HepG2 (cell line): ENCODE measurements at regions not wholly inside any gene's neighbourhood (a gene's known extent, or its start where the extent isn't known, plus 50 kb on each side); places are given as distances from the start of the nearest gene placed in this dataset.

Experiments
- IRF1 ChIP-seq: sonication (generic); formaldehyde crosslinking; IDR thresholded peaks from 2 replicates; pipeline ENCODE4 v1.4.0; 2020; ENCODE audit warnings: low read depth, mild to moderate bottlenecking, missing genetic modification reagents
- LRRFIP1 ChIP-seq: sonication (generic); formaldehyde crosslinking; conservative IDR thresholded peaks from 2 replicates; pipeline ENCODE4 v1.4.0; 2020; ENCODE audit warnings: missing genetic modification reagents
- MYNN ChIP-seq: sonication (generic); formaldehyde crosslinking; IDR thresholded peaks from 2 replicates; pipeline ENCODE4 v1.4.0; 2020; ENCODE audit warnings: mild to moderate bottlenecking, low read depth, missing genetic modification reagents
- PHF21A ChIP-seq: sonication (generic); formaldehyde crosslinking; IDR thresholded peaks from 2 replicates; pipeline ENCODE4 v1.5.0; 2020; ENCODE audit warnings: mild to moderate bottlenecking, missing genetic modification reagents
- WIZ ChIP-seq: sonication (generic); formaldehyde crosslinking; IDR thresholded peaks from 2 replicates; pipeline ENCODE4 v1.5.1; 2020; ENCODE audit warnings: mild to moderate bottlenecking, missing genetic modification reagents
- ZBTB21 ChIP-seq: sonication (generic); formaldehyde crosslinking; IDR thresholded peaks from 2 replicates; pipeline ENCODE4 v1.4.0; 2020; ENCODE audit warnings: missing genetic modification reagents
- ZNF124 ChIP-seq: sonication (generic); formaldehyde crosslinking; IDR thresholded peaks from 2 replicates; pipeline ENCODE4 v1.4.0; 2020; ENCODE audit warnings: missing genetic modification reagents
- ZNF280B ChIP-seq: sonication (generic); formaldehyde crosslinking; IDR thresholded peaks from 2 replicates; pipeline ENCODE4 v1.5.0; 2020; ENCODE audit warnings: missing genetic modification reagents, mild to moderate bottlenecking, borderline replicate concordance
- ZNF281 ChIP-seq: sonication (generic); formaldehyde crosslinking; IDR thresholded peaks from 2 replicates; pipeline ENCODE4 v1.4.0; 2020; ENCODE audit warnings: missing genetic modification reagents, borderline replicate concordance

- TF ChIP-seq IRF1 (CRISPR knock-in tag): no peak
- TF ChIP-seq ZNF281 (CRISPR knock-in tag): no peak
- TF ChIP-seq ZBTB21 (CRISPR knock-in tag): no peak
- TF ChIP-seq ZNF280B: no peak
- TF ChIP-seq MYNN (CRISPR knock-in tag): no peak
- TF ChIP-seq ZNF124 (CRISPR knock-in tag): no peak
- TF ChIP-seq LRRFIP1 (CRISPR knock-in tag): no peak
- TF ChIP-seq PHF21A (CRISPR knock-in tag): no peak
- TF ChIP-seq WIZ: no peak
Observed at GRCh38 chr6:22091424-22091948, 205.3 kb downstream of the PRL start (continued).
